HepG2 (cell line): ENCODE measurements at regions not wholly inside any gene's neighbourhood (a gene's known extent, or its start where the extent isn't known, plus 50 kb on each side); places are given as distances from the start of the nearest gene placed in this dataset.
"Not testable (repeated sequence)": the region's sequence is repeated elsewhere in the genome, so short reads cannot be mapped to it uniquely, and the experiment has no call there.

ENCODE experiments used
- ATAC-seq: fragments of 200-7000 bp; cut with Tn5 transposase; 3 replicates; pipeline ENCODE4 v1.9.1; 2020; ENCODE audit warnings: mild to moderate bottlenecking, moderate library complexity
- BruUV-seq: library from RNA; stranded (reverse); fragments of 400-500 nt; replicated peaks from 2 replicates; lab custom pipeline; 2021; lab: Mats Ljungman, UMichigan
- CTCF ChIA-PET: fragments of 300-600 bp; formaldehyde crosslinking; extraction: SDS; loops from one replicate; lab custom pipeline; 2021; ENCODE audit warnings: low total read pairs, inconsistent platforms, low intra/inter-chr PET ratio; lab: Yijun Ruan, JAX
- POLR2A ChIA-PET: fragments of 350-600 bp; sonication (Branson Sonifier 250); formaldehyde crosslinking; loops from one replicate; lab custom pipeline; 2020; ENCODE audit warnings: antibody characterized with exemption, inconsistent platforms; lab: Yijun Ruan, JAX
- DNase-seq: peaks from one replicate; pipeline ENCODE4 v3.0.0-alpha.2; 2015; ENCODE audit warnings: low spot score
- FAIRE-seq: peaks from 3 replicates; lab custom pipeline; 2011; peaks lifted over from hg19 to GRCh38; lab: Jason Lieb, UNC
- H2AFZ ChIP-seq: one replicate; pipeline ENCODE4 v1.6.1; 2011; ENCODE audit warnings: low read length, inconsistent platforms
- H3K27ac ChIP-seq: fragments of 300-600 bp; 3 replicates; pipeline ENCODE4 v1.8.0; 2011; ENCODE audit warnings: mixed run types, mild to moderate bottlenecking, mixed read lengths, low read length, inconsistent platforms; ENCODE audit not compliant: insufficient read depth; ENCODE audit errors: extremely low read length
- H3K27me3 ChIP-seq, 2 experiments: fragments of 200-600 bp in 1 of 2; 2 replicates in 1 of 2; 3 replicates in 1 of 2; pipeline versions ENCODE4 v1.6.0 to v1.8.0; 2011; ENCODE audit warnings: low read length in 2 of 2, mild to moderate bottlenecking in 2 of 2, moderate library complexity in 2 of 2, inconsistent platforms in 1 of 2; ENCODE audit not compliant: insufficient read depth in 2 of 2, control insufficient read depth in 1 of 2
- H3K36me3 ChIP-seq, 2 experiments: fragments of 200-600 bp in 1 of 2; replicated peaks in 1 of 2; 2 replicates in 1 of 2; 3 replicates in 1 of 2; pipeline versions ENCODE4 v1.5.1 to v1.8.0; 2011; ENCODE audit warnings: low read length in 2 of 2, inconsistent platforms in 1 of 2; ENCODE audit not compliant: insufficient read depth in 2 of 2, control insufficient read depth in 1 of 2
- H3K4me1 ChIP-seq: 2 replicates; pipeline ENCODE4 v1.5.1; 2012; ENCODE audit warnings: low read length, inconsistent platforms; ENCODE audit not compliant: insufficient read depth
- H3K4me2 ChIP-seq: 2 replicates; pipeline ENCODE4 v1.6.0; 2011; ENCODE audit warnings: low read depth, low read length, inconsistent platforms
- H3K4me3 ChIP-seq, 3 experiments: fragments of 200-600 bp in 1 of 3; sonication (generic), shearing (Covaris generic) in 1 of 3; replicated peaks in 1 of 3; 2 replicates each; pipeline ENCODE4 v1.5.1; 2011 to 2016; ENCODE audit warnings: low read length in 3 of 3, inconsistent platforms in 2 of 3, low read depth in 2 of 3, mild to moderate bottlenecking in 2 of 3, control low read depth in 1 of 3, mixed read lengths in 1 of 3; ENCODE audit not compliant: insufficient read depth in 1 of 3
- H3K79me2 ChIP-seq: one replicate; pipeline ENCODE4 v1.6.1; 2011; ENCODE audit warnings: low read length, inconsistent platforms; ENCODE audit not compliant: insufficient read depth
- H3K9ac ChIP-seq: 2 replicates; pipeline ENCODE4 v1.6.0; 2011; ENCODE audit warnings: mild to moderate bottlenecking, low read depth, low read length, inconsistent platforms; ENCODE audit not compliant: insufficient read depth
- H3K9me3 ChIP-seq: 2 replicates; pipeline ENCODE4 v1.5.1; 2012; ENCODE audit warnings: mild to moderate bottlenecking, low read length
- H4K20me1 ChIP-seq: 2 replicates; pipeline ENCODE4 v1.6.0; 2011; ENCODE audit warnings: inconsistent platforms, mild to moderate bottlenecking, low read length, moderate library complexity; ENCODE audit not compliant: insufficient read depth
- ATF2 ChIP-seq: sonication (generic); formaldehyde crosslinking; IDR thresholded peaks from 2 replicates; pipeline ENCODE4 v1.4.0; 2020; ENCODE audit warnings: missing genetic modification reagents
- CCDC6 ChIP-seq: sonication (generic); formaldehyde crosslinking; IDR thresholded peaks from 2 replicates; pipeline ENCODE4 v1.8.1; 2022; ENCODE audit warnings: mild to moderate bottlenecking, missing genetic modification reagents, moderate library complexity
- FUBP1 ChIP-seq: sonication (generic); formaldehyde crosslinking; IDR thresholded peaks from 2 replicates; pipeline ENCODE4 v1.5.1; 2020; ENCODE audit warnings: missing genetic modification reagents, mild to moderate bottlenecking, borderline replicate concordance
- GLMP ChIP-seq: sonication (generic); formaldehyde crosslinking; IDR thresholded peaks from 2 replicates; pipeline ENCODE4 v1.9.0; 2021; ENCODE audit warnings: missing genetic modification reagents, mild to moderate bottlenecking, borderline replicate concordance
- NONO ChIP-seq, 2 experiments: fragments of 450-650 bp in 1 of 2; sonication (generic) in 1 of 2; formaldehyde crosslinking in 1 of 2; IDR thresholded peaks in 1 of 2; conservative IDR thresholded peaks in 1 of 2; 2 replicates each; pipeline versions ENCODE4 v1.6.1 to v1.8.0; 2017 to 2022; ENCODE audit warnings: mild to moderate bottlenecking in 1 of 2, missing genetic modification reagents in 1 of 2, moderate library complexity in 1 of 2
- ZBTB21 ChIP-seq: sonication (generic); formaldehyde crosslinking; IDR thresholded peaks from 2 replicates; pipeline ENCODE4 v1.4.0; 2020; ENCODE audit warnings: missing genetic modification reagents
- ZBTB4 ChIP-seq: sonication (generic); formaldehyde crosslinking; IDR thresholded peaks from 2 replicates; pipeline ENCODE4 v1.4.0; 2020; ENCODE audit warnings: missing genetic modification reagents, mild to moderate bottlenecking, borderline replicate concordance
- ZMYM2 ChIP-seq: sonication (generic); formaldehyde crosslinking; IDR thresholded peaks from 2 replicates; pipeline ENCODE4 v1.8.0; 2022; ENCODE audit warnings: mild to moderate bottlenecking, missing genetic modification reagents
- ZNF10 ChIP-seq: sonication (generic); formaldehyde crosslinking; IDR thresholded peaks from 2 replicates; pipeline ENCODE4 v1.4.0; 2020; ENCODE audit warnings: mild to moderate bottlenecking, low read depth, missing genetic modification reagents, borderline replicate concordance
- ZNF333 ChIP-seq: sonication (generic); formaldehyde crosslinking; IDR thresholded peaks from 2 replicates; pipeline ENCODE4 v1.4.0; 2020; ENCODE audit warnings: mild to moderate bottlenecking, missing genetic modification reagents, borderline replicate concordance
- WGBS: methylation state at CpG from one replicate; pipeline ENCODE4 v1.1.6; 2017; ENCODE audit warnings: low lambda C conversion rate; 5-methylcytosine and 5-hydroxymethylcytosine counted together
- in situ Hi-C: cut with HindIII; loops from 2 replicates; pipeline ENCODE4 v1.10.0; 2017; ENCODE audit warnings: low pct_unique_long_range_greater_than_20kb; ENCODE audit not compliant: extremely low pct_ligation_motif_present
- intact Hi-C: fragments of 100-400 bp; cut with micrococcal nuclease; formaldehyde crosslinking; loops from one replicate; pipeline ENCODE4 v1.10.0; 2022; ENCODE audit not compliant: unreplicated experiment

GRCh38 chr3:103554451-103554850 lies 1119.6 kb downstream of the ZPLD1 start (continued):
- TF ChIP-seq GLMP (CRISPR knock-in tag): no peak
- no peak for TF ChIP-seq ZNF333 (CRISPR knock-in tag)
- TF ChIP-seq CCDC6 (CRISPR knock-in tag): no peak
- no peak for TF ChIP-seq ZMYM2 (CRISPR knock-in tag)
- no peak for TF ChIP-seq ZBTB4 (CRISPR knock-in tag)
- no peak for TF ChIP-seq ZNF10 (CRISPR knock-in tag)
- no peak for TF ChIP-seq FUBP1
- TF ChIP-seq NONO (IDR thresholded peaks at IDR 0.05): no peak
- no peak for TF ChIP-seq NONO (CRISPR knock-in tag; conservative IDR thresholded peaks at IDR 0.05)
- TF ChIP-seq ZBTB21 (CRISPR knock-in tag): no peak
- TF ChIP-seq ATF2: no peak

GRCh38 chr3:103564116-103564515 lies 1129.3 kb downstream of the ZPLD1 start:
- CTCF ChIA-PET, FAIRE-seq, POLR2A ChIA-PET: not testable (repeated sequence)

More at GRCh38 chr3:103564116-103564515, 1129.3 kb downstream of the ZPLD1 start:
- H4K20me1 ChIP-seq, H3K27me3 ChIP-seq, DNase-seq, in situ Hi-C loops, intact Hi-C loops, H3K4me2 ChIP-seq, H3K79me2 ChIP-seq, ATAC-seq, H3K9ac ChIP-seq, H2AFZ ChIP-seq, BruUV-seq, H3K36me3 ChIP-seq, H3K27ac ChIP-seq, H3K9me3 ChIP-seq, H3K4me3 ChIP-seq, H3K4me1 ChIP-seq: not testable (repeated sequence)
- 0% methylated on average over 6 of the region's 6 CpGs for WGBS
